Activated naive CD8-positive, alpha-beta T cell treated with anti-CD3 and anti-CD28 coated beads, Interleukin-2, amount 50 U/mL, for 24 hours (primary cell): ENCODE measurements at regions not wholly inside any gene's neighbourhood (a gene's known extent, or its start where the extent isn't known, plus 50 kb on each side); places are given as distances from the start of the nearest gene placed in this dataset.

ENCODE experiments used
- ATAC-seq: fragments of 150-1000 bp; cut with Tn5 transposase; one replicate; pipeline ENCODE4 v1.10.0; 2021
- DNase-seq: peaks from one replicate; pipeline ENCODE4 v3.0.0; 2021
- H3K27ac Mint-ChIP-seq: one replicate; pipeline ENCODE4 v1.8.0; 2021; ENCODE audit warnings: mild to moderate bottlenecking, mixed read lengths
- H3K27me3 Mint-ChIP-seq: one replicate; pipeline ENCODE4 v1.8.0; 2021; ENCODE audit warnings: mixed read lengths
- H3K36me3 Mint-ChIP-seq: one replicate; pipeline ENCODE4 v1.8.0; 2021; ENCODE audit warnings: low read depth, mixed read lengths
- H3K4me1 Mint-ChIP-seq: one replicate; pipeline ENCODE4 v1.8.0; 2021; ENCODE audit warnings: mixed read lengths
- H3K4me3 Mint-ChIP-seq: one replicate; pipeline ENCODE4 v1.8.0; 2021; ENCODE audit warnings: mild to moderate bottlenecking, moderate library complexity, mixed read lengths
- H3K9me3 Mint-ChIP-seq: one replicate; pipeline ENCODE4 v1.8.0; 2021; ENCODE audit warnings: mixed read lengths

- H3K4me3 Mint-ChIP-seq, result no peak overlapping the region
- no peaks in the 10 kb centered on the region for H3K9me3 Mint-ChIP-seq
- peak overlapping the region; percentile 30 for H3K27ac Mint-ChIP-seq
- H3K36me3 Mint-ChIP-seq, result no peaks in the 10 kb centered on the region
- DNase-seq (no peak), ATAC-seq (no peak)
- no peaks in the 10 kb centered on the region for H3K27me3 Mint-ChIP-seq
- peaks cover 2% of the 10 kb centered on the region for H3K4me1 Mint-ChIP-seq
These were observed 91.8 kb upstream of the EEA1 start for GRCh38 chr12:93020631-93021597.

DNA sequence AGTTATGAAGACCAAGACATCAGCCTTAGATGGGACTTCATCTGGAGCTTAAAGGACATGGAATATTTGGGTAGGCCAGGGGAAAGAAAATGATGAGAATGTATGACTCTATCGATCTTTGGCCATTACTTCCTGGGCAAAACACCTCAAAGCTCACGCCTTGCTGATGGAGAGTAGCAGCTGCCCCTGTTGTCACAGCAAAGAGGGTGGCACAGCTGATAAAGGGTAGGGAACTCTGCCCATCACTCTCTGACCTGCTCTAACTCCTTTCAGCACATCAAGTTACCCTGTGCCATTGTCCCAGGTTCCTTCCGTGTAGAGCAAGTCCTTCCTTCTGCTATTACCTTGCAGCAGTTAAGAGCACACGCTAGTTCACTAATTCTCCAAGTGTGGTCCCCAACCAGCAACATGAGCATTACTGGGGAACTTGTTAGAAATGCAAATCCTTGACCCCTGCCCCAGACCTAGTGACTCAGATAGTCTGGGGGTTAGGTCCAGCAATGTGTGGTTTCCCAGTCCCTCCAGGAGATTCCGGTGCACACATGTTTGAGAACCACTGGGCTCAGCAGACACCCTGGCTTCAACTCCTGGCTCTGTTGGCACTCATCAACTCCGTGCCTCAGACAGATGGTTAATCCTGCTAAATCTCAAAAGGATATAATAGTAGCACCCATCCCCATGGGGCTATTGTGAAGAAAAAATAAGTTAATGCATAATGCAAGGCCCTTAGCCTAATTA is 93.7 kb upstream of the EEA1 start:
- no peak overlapping the region for H3K27ac Mint-ChIP-seq
- no peaks in the 10 kb centered on the region for H3K27me3 Mint-ChIP-seq
- no peak for DNase-seq
- no peak for ATAC-seq
- peaks cover 2% of the 10 kb centered on the region for H3K4me1 Mint-ChIP-seq
- H3K36me3 Mint-ChIP-seq, result no peaks in the 10 kb centered on the region
- H3K9me3 Mint-ChIP-seq, result no peaks in the 10 kb centered on the region
- no peak overlapping the region for H3K4me3 Mint-ChIP-seq

- no peak for DNase-seq
- H3K9me3 Mint-ChIP-seq, result peaks cover 4% of the 10 kb centered on the region
- H3K4me1 Mint-ChIP-seq, result peaks cover 2% of the 10 kb centered on the region
- H3K27me3 Mint-ChIP-seq, result peaks cover 6% of the 10 kb centered on the region
- no peak overlapping the region for H3K4me3 Mint-ChIP-seq
- ATAC-seq, result peak; percentile 59
- no peak overlapping the region for H3K27ac Mint-ChIP-seq
- no peaks in the 10 kb centered on the region for H3K36me3 Mint-ChIP-seq
These were observed 96.3 kb upstream of the EEA1 start for GRCh38 chr12:93025145-93026103.

DNA sequence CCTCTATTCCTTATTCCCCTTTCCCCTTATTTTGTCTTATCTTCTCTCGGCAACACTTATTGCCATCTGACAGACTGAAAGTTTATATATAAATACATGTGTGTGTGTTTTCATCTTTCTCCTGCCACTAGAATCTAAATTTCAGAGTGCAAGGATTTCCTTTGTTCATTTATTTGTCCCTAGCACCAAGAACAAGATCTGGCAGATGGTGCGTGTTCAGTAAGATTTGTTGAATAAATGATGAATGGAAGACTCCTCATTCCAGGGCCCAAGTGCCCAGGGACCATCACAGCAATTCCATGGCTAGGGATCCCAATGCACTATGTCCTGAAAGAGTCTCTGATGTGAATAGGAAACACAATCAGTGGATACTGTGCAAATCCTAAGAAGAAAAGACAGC is 97.9 kb upstream of the EEA1 start:
- H3K27me3 Mint-ChIP-seq, result peaks cover 6% of the 10 kb centered on the region
- H3K4me3 Mint-ChIP-seq, result no peak overlapping the region
- H3K9me3 Mint-ChIP-seq, result peaks cover 9% of the 10 kb centered on the region

GRCh38 chr12:93029091-93029490 is 100.0 kb upstream of the EEA1 start:
- ATAC-seq, result no peak
- peaks cover 4% of the 10 kb centered on the region for H3K4me1 Mint-ChIP-seq
- H3K9me3 Mint-ChIP-seq, result peaks cover 9% of the 10 kb centered on the region
- no peaks in the 10 kb centered on the region for H3K36me3 Mint-ChIP-seq
- no peak for DNase-seq
- peaks cover 12% of the 10 kb centered on the region for H3K27me3 Mint-ChIP-seq
- H3K27ac Mint-ChIP-seq, result no peak overlapping the region
- H3K4me3 Mint-ChIP-seq, result no peak overlapping the region

More for the DNA sequence above, 97.9 kb upstream of the EEA1 start:
- Mint-ChIP-seq H3K27ac (no peak overlapping the region), H3K4me1 (peaks cover 4% of the 10 kb centered on the region), H3K36me3 (no peaks in the 10 kb centered on the region)
- no peak for DNase-seq
- ATAC-seq, result no peak

GRCh38 chr12:93031028-93031427 is 101.9 kb upstream of the EEA1 start:
- H3K4me1 Mint-ChIP-seq, result peaks cover 4% of the 10 kb centered on the region
- no peak overlapping the region for H3K4me3 Mint-ChIP-seq
- peaks cover 9% of the 10 kb centered on the region for H3K9me3 Mint-ChIP-seq
- peaks cover 24% of the 10 kb centered on the region for H3K27me3 Mint-ChIP-seq
- no peaks in the 10 kb centered on the region for H3K36me3 Mint-ChIP-seq
- ATAC-seq (no peak), DNase-seq (no peak)
- H3K27ac Mint-ChIP-seq, result no peak overlapping the region

DNA sequence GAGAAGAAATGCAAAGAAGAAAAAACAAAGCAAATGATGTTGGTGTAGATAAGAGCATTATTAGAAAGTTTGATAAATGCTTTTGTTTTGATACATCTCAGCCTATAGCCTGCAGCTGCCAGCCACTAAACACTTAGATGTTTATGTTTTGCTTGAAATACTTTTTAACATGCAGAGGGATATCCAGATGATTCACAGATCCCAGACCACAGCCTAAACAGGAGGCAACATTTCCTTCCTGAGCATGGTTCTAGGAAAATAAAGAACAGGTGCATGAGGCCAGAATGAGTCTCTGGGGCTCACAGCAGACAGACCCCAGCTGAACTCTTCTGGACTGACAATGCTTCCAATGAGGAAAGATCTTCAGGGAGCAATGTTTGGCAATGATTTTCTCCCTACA is 103.7 kb upstream of the EEA1 start:
- no peak for ATAC-seq

GRCh38 chr12:93033948-93034347 is 104.9 kb upstream of the EEA1 start:
- no peaks in the 10 kb centered on the region for H3K36me3 Mint-ChIP-seq
- peaks cover 22% of the 10 kb centered on the region for H3K27me3 Mint-ChIP-seq
- no peak overlapping the region for H3K27ac Mint-ChIP-seq
- H3K9me3 Mint-ChIP-seq, result peaks cover 9% of the 10 kb centered on the region
- ATAC-seq, result no peak
- no peak overlapping the region for H3K4me3 Mint-ChIP-seq
- peaks cover 4% of the 10 kb centered on the region for H3K4me1 Mint-ChIP-seq
- DNase-seq, result no peak

More for the DNA sequence above, 103.7 kb upstream of the EEA1 start:
- Mint-ChIP-seq H3K36me3 (no peaks in the 10 kb centered on the region), H3K27ac (no peak overlapping the region), H3K4me1 (peaks cover 4% of the 10 kb centered on the region), H3K9me3 (peaks cover 9% of the 10 kb centered on the region), H3K27me3 (peaks cover 26% of the 10 kb centered on the region), H3K4me3 (no peak overlapping the region)
- DNase-seq, result no peak

- ATAC-seq (no peak), DNase-seq (no peak)
- no peaks in the 10 kb centered on the region for H3K4me1 Mint-ChIP-seq
- H3K9me3 Mint-ChIP-seq, result no peaks in the 10 kb centered on the region
- no peak overlapping the region for H3K4me3 Mint-ChIP-seq
- no peaks in the 10 kb centered on the region for H3K36me3 Mint-ChIP-seq
- H3K27me3 Mint-ChIP-seq, result peaks cover 16% of the 10 kb centered on the region
- no peak overlapping the region for H3K27ac Mint-ChIP-seq
These were observed 110.0 kb upstream of the EEA1 start for GRCh38 chr12:93039062-93039461.

GRCh38 chr12:93039930-93040329 is 110.8 kb upstream of the EEA1 start:
- DNase-seq (no peak), ATAC-seq (no peak)
- Mint-ChIP-seq H3K36me3 (no peaks in the 10 kb centered on the region), H3K9me3 (no peaks in the 10 kb centered on the region), H3K27me3 (peaks cover 7% of the 10 kb centered on the region), H3K27ac (no peak overlapping the region), H3K4me1 (no peaks in the 10 kb centered on the region), H3K4me3 (no peak overlapping the region)

DNA sequence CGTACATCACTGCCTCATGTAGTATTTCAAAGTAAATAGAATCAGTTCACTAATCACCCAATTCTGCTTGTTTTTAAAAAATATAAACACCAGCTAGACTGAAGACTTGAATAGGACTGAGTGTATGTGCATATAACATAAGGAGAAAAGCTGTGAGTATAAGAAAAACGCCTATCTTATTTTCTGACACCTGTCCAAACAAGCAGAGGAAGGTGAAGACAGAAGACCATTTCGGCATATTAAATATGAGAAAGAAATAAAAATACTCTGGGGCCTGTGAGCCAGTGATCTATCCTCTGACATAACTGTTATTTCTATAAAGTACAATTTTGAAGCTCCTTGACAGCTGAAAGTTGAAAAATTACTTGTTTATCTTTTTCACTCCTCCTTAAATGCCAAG is 111.3 kb upstream of the EEA1 start:
- Mint-ChIP-seq H3K4me1 (no peaks in the 10 kb centered on the region), H3K9me3 (no peaks in the 10 kb centered on the region), H3K27ac (no peak overlapping the region), H3K36me3 (no peaks in the 10 kb centered on the region), H3K4me3 (no peak overlapping the region), H3K27me3 (peaks cover 5% of the 10 kb centered on the region)
- DNase-seq (no peak), ATAC-seq (no peak)

GRCh38 chr12:93041416-93041815 is 112.3 kb upstream of the EEA1 start:
- Mint-ChIP-seq H3K27me3 (peaks cover 4% of the 10 kb centered on the region), H3K36me3 (no peaks in the 10 kb centered on the region), H3K27ac (no peak overlapping the region), H3K4me1 (no peaks in the 10 kb centered on the region), H3K9me3 (no peaks in the 10 kb centered on the region), H3K4me3 (no peak overlapping the region)
- ATAC-seq (no peak), DNase-seq (no peak)

DNA sequence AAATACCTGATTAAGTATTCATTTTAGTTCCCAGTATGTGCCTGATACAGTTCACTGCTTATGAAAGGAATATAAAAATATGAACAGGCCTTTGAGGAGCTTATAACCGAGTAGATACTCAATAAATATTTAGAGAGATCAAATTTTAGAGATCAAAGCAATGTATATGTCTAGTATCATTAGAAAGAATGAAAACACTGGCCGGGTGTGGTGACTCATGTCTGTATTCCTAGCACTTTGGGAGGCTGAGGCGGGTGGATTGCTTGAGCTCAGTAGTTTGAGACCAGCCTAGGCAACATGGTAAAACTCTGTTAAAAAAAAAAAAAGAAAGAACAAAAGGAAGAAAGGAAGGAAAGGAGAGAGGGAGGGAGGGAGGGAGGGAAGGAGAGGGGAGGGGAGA is 113.2 kb upstream of the EEA1 start:
- ATAC-seq (no peak), DNase-seq (no peak)
- H3K4me1 Mint-ChIP-seq, result no peaks in the 10 kb centered on the region
- H3K27me3 Mint-ChIP-seq, result peaks cover 1% of the 10 kb centered on the region
- no peaks in the 10 kb centered on the region for H3K36me3 Mint-ChIP-seq
- H3K27ac Mint-ChIP-seq, result no peak overlapping the region
- no peaks in the 10 kb centered on the region for H3K9me3 Mint-ChIP-seq
- H3K4me3 Mint-ChIP-seq, result no peak overlapping the region

- Mint-ChIP-seq H3K27me3 (peaks cover 1% of the 10 kb centered on the region), H3K27ac (no peak overlapping the region), H3K36me3 (no peaks in the 10 kb centered on the region), H3K4me3 (no peak overlapping the region), H3K4me1 (no peaks in the 10 kb centered on the region), H3K9me3 (no peaks in the 10 kb centered on the region)
- DNase-seq, result no peak
- ATAC-seq, result no peak
These were observed 113.6 kb upstream of the EEA1 start for GRCh38 chr12:93042684-93043083.
